IMR-90 (cell line): ENCODE measurements at regions not wholly inside any gene's neighbourhood (a gene's known extent, or its start where the extent isn't known, plus 50 kb on each side); places are given as distances from the start of the nearest gene placed in this dataset.

ENCODE experiments used
- ATAC-seq: fragments of 200-7000 bp; cut with Tn5 transposase; 2 replicates; pipeline ENCODE4 v1.9.1; 2020; ENCODE audit warnings: low read depth, mild to moderate bottlenecking, moderate library complexity
- BruUV-seq: library from RNA; stranded (reverse); fragments of 400-500 nt; replicated peaks from 2 replicates; lab custom pipeline; 2021; lab: Mats Ljungman, UMichigan
- CTCF ChIA-PET: fragments of 300-600 bp; formaldehyde crosslinking; extraction: SDS; loops from one replicate; lab custom pipeline; 2021; ENCODE audit warnings: antibody characterized with exemption; lab: Yijun Ruan, JAX
- POLR2A ChIA-PET: fragments of 300-600 bp; sonication (Branson Sonifier 250); formaldehyde crosslinking; loops from one replicate; lab custom pipeline; 2022; ENCODE audit warnings: antibody characterized with exemption; ENCODE audit not compliant: unreplicated experiment; lab: Charles Lee
- DNase-seq: peaks from one replicate; pipeline ENCODE4 v3.0.0; 2013
- H2AFZ ChIP-seq: replicated peaks from 2 replicates; pipeline ENCODE3; 2013; ENCODE audit warnings: low read length, mild to moderate bottlenecking; ENCODE audit not compliant: poor library complexity
- H2AK5ac ChIP-seq: 2 replicates; pipeline ENCODE4 v1.6.1; 2013; ENCODE audit warnings: low read depth, low read length, inconsistent platforms
- H2AK9ac ChIP-seq: replicated peaks from 2 replicates; pipeline ENCODE3; 2013; ENCODE audit warnings: mild to moderate bottlenecking, low read depth, low read length, moderate library complexity; ENCODE audit not compliant: poor library complexity
- H2BK120ac ChIP-seq: 2 replicates; pipeline ENCODE4 v1.6.1; 2013; ENCODE audit warnings: low read depth, low read length, inconsistent platforms
- H2BK15ac ChIP-seq: 3 replicates; pipeline ENCODE4 v1.6.1; 2013; ENCODE audit warnings: low read depth, low read length, inconsistent platforms
- H2BK20ac ChIP-seq: 2 replicates; pipeline ENCODE4 v1.6.1; 2013; ENCODE audit warnings: low read depth, mild to moderate bottlenecking, inconsistent platforms, low read length, moderate library complexity
- H2BK5ac ChIP-seq: 2 replicates; pipeline ENCODE4 v1.6.1; 2013; ENCODE audit warnings: mild to moderate bottlenecking, low read depth, low read length, inconsistent platforms; ENCODE audit not compliant: poor library complexity, severe bottlenecking
- H3K14ac ChIP-seq: replicated peaks from 2 replicates; pipeline ENCODE4 v1.6.1; 2013; ENCODE audit warnings: low read depth, low read length, inconsistent platforms
- H3K18ac ChIP-seq: 2 replicates; pipeline ENCODE4 v1.6.1; 2013; ENCODE audit warnings: low read depth, low read length, control low read depth
- H3K23ac ChIP-seq: 2 replicates; pipeline ENCODE4 v1.6.1; 2013; ENCODE audit warnings: low read depth, low read length, inconsistent platforms
- H3K27ac ChIP-seq: 2 replicates; pipeline ENCODE4 v1.5.1; 2013; ENCODE audit warnings: mild to moderate bottlenecking, control low read depth, low read length; ENCODE audit not compliant: insufficient read depth
- H3K27me3 ChIP-seq: 2 replicates; pipeline ENCODE4 v1.6.1; 2013; ENCODE audit warnings: low read length; ENCODE audit not compliant: control insufficient read depth, insufficient read depth
- H3K36me3 ChIP-seq: 2 replicates; pipeline ENCODE4 v1.6.1; 2013; ENCODE audit warnings: low read length, mixed read lengths; ENCODE audit not compliant: control insufficient read depth, insufficient read depth
- H3K4ac ChIP-seq: 2 replicates; pipeline ENCODE4 v1.6.1; 2013; ENCODE audit warnings: low read depth, low read length, inconsistent platforms
- H3K4me1 ChIP-seq: 2 replicates; pipeline ENCODE4 v1.6.1; 2013; ENCODE audit warnings: low read length, mixed read lengths; ENCODE audit not compliant: control insufficient read depth, insufficient read depth
- H3K4me2 ChIP-seq: 2 replicates; pipeline ENCODE4 v1.6.1; 2013; ENCODE audit warnings: low read depth, mild to moderate bottlenecking, control low read depth, low read length, moderate library complexity
- H3K4me3 ChIP-seq: 2 replicates; pipeline ENCODE4 v1.5.1; 2013; ENCODE audit warnings: low read depth, mild to moderate bottlenecking, control low read depth, low read length, moderate library complexity; ENCODE audit not compliant: insufficient read depth
- H3K56ac ChIP-seq: 2 replicates; pipeline ENCODE4 v1.6.1; 2013; ENCODE audit warnings: low read length, inconsistent platforms; ENCODE audit not compliant: insufficient read depth; ENCODE audit errors: extremely low read depth
- H3K79me1 ChIP-seq, 2 experiments: 2 replicates each; pipeline ENCODE4 v1.6.1; 2013; ENCODE audit warnings: low read length in 2 of 2, inconsistent platforms in 1 of 2, low read depth in 1 of 2
- H3K9ac ChIP-seq: 2 replicates; pipeline ENCODE4 v1.6.1; 2013; ENCODE audit warnings: low read depth, low read length, control low read depth
- H3K9me1 ChIP-seq: 2 replicates; pipeline ENCODE4 v1.6.1; 2013; ENCODE audit warnings: low read length, inconsistent platforms; ENCODE audit not compliant: insufficient read depth
- H3K9me3 ChIP-seq: 2 replicates; pipeline ENCODE4 v1.6.1; 2013; ENCODE audit warnings: low read length; ENCODE audit not compliant: control insufficient read depth, insufficient read depth
- H4K20me1 ChIP-seq: 2 replicates; pipeline ENCODE4 v1.6.1; 2013; ENCODE audit warnings: low read length, inconsistent platforms; ENCODE audit not compliant: insufficient read depth
- H4K5ac ChIP-seq: 2 replicates; pipeline ENCODE4 v1.6.1; 2013; ENCODE audit warnings: mild to moderate bottlenecking, low read depth, low read length, control low read depth
- H4K8ac ChIP-seq, 2 experiments: 2 replicates each; pipeline ENCODE4 v1.6.1; 2013; ENCODE audit warnings: low read depth in 2 of 2, low read length in 2 of 2, control low read depth in 1 of 2, inconsistent platforms in 1 of 2
- H4K91ac ChIP-seq: 2 replicates; pipeline ENCODE4 v1.6.1; 2013; ENCODE audit warnings: low read depth, low read length, inconsistent platforms; ENCODE audit not compliant: insufficient read depth
- BHLHE40 ChIP-seq: fragments of 150-350 bp; IDR thresholded peaks from 2 replicates; pipeline ENCODE4 v1.6.1; 2016; ENCODE audit warnings: mild to moderate bottlenecking, low read depth, low read length
- CEBPB ChIP-seq: IDR thresholded peaks from 2 replicates; pipeline ENCODE4 v1.6.1; 2012; ENCODE audit warnings: low read depth, low read length, improper control_type of control experiment
- CHD1 ChIP-seq: IDR thresholded peaks from 2 replicates; pipeline ENCODE4 v1.6.1; 2012; ENCODE audit warnings: low read depth, low read length, improper control_type of control experiment
- ELK1 ChIP-seq: fragments of 150-350 bp; IDR thresholded peaks from 2 replicates; pipeline ENCODE4 v1.6.1; 2016; ENCODE audit warnings: low read depth, mild to moderate bottlenecking, low read length, moderate library complexity, borderline replicate concordance
- FOS ChIP-seq: fragments of 150-350 bp; IDR thresholded peaks from 2 replicates; pipeline ENCODE4 v1.6.1; 2016; ENCODE audit warnings: low read depth, low read length
- MAFK ChIP-seq: IDR thresholded peaks from 2 replicates; pipeline ENCODE4 v1.6.1; 2012; ENCODE audit warnings: low read depth, low read length, improper control_type of control experiment
- MAZ ChIP-seq: IDR thresholded peaks from 2 replicates; pipeline ENCODE4 v1.6.1; 2012; ENCODE audit warnings: low read depth, mild to moderate bottlenecking, low read length, improper control_type of control experiment, moderate library complexity, borderline replicate concordance
- MXI1 ChIP-seq: IDR thresholded peaks from 2 replicates; pipeline ENCODE4 v1.6.1; 2012; ENCODE audit warnings: low read depth, mild to moderate bottlenecking, low read length, moderate library complexity, borderline replicate concordance
- NFE2L2 ChIP-seq: fragments of 150-350 bp; IDR thresholded peaks from 2 replicates; pipeline ENCODE4 v1.6.1; 2016; ENCODE audit warnings: low read depth, mild to moderate bottlenecking, low read length
- POLR2A ChIP-seq: IDR thresholded peaks from 2 replicates; pipeline ENCODE4 v1.6.1; 2012; ENCODE audit warnings: mild to moderate bottlenecking, low read depth, low read length
- RAD21 ChIP-seq: IDR thresholded peaks from 2 replicates; pipeline ENCODE4 v1.6.1; 2012; ENCODE audit warnings: low read length, improper control_type of control experiment
- RCOR1 ChIP-seq: IDR thresholded peaks from 2 replicates; pipeline ENCODE4 v1.6.1; 2012; ENCODE audit warnings: mild to moderate bottlenecking, low read length, improper control_type of control experiment; ENCODE audit not compliant: insufficient replicate concordance
- RFX5 ChIP-seq: IDR thresholded peaks from 2 replicates; pipeline ENCODE4 v1.8.0; 2012; ENCODE audit warnings: low read depth, mild to moderate bottlenecking, low read length, moderate library complexity
- SMC3 ChIP-seq: fragments of 150-350 bp; IDR thresholded peaks from 2 replicates; pipeline ENCODE4 v1.6.1; 2016; ENCODE audit warnings: low read depth, mild to moderate bottlenecking, antibody characterized with exemption, low read length, moderate library complexity
- WGBS, 2 experiments: methylation state at CpG; one replicate each; pipeline versions ENCODE4 v1.1.5 to v1.1.7; 2013; ENCODE audit warnings: missing lambda C conversion rate in 2 of 2; ENCODE audit not compliant: insufficient read length in 1 of 2; ENCODE audit errors: extremely low coverage in 2 of 2; 5-methylcytosine and 5-hydroxymethylcytosine counted together
- dilution Hi-C: fragments of 300-500 bp; cut with HindIII; formaldehyde crosslinking; loops from one replicate; pipeline ENCODE4 v1.14.3; 2018; ENCODE audit warnings: low sequenced_read_pairs; ENCODE audit not compliant: unreplicated experiment
- in situ Hi-C: fragments of 300-500 bp; cut with MboI; formaldehyde crosslinking; loops from 3 replicates; pipeline ENCODE4 v1.14.3; 2019; ENCODE audit warnings: low sequenced_read_pairs, inconsistent platforms, mixed read lengths
- intact Hi-C: fragments of 100-400 bp; cut with micrococcal nuclease; formaldehyde crosslinking; loops from 2 replicates; pipeline ENCODE4 v1.10.0; 2022
- TF ChIP-seq, protein P1 (sequence below): conservative IDR thresholded peaks from 2 replicates; pipeline ENCODE4 v1.5.1; 2012; ENCODE audit warnings: mild to moderate bottlenecking, low read depth, low read length, improper control_type of control experiment
- TF ChIP-seq, protein P2 (sequence below): fragments of 150-350 bp; IDR thresholded peaks from 2 replicates; pipeline ENCODE4 v1.6.1; 2017; ENCODE audit warnings: mild to moderate bottlenecking, antibody characterized with exemption, low read length, low read depth

DNA sequence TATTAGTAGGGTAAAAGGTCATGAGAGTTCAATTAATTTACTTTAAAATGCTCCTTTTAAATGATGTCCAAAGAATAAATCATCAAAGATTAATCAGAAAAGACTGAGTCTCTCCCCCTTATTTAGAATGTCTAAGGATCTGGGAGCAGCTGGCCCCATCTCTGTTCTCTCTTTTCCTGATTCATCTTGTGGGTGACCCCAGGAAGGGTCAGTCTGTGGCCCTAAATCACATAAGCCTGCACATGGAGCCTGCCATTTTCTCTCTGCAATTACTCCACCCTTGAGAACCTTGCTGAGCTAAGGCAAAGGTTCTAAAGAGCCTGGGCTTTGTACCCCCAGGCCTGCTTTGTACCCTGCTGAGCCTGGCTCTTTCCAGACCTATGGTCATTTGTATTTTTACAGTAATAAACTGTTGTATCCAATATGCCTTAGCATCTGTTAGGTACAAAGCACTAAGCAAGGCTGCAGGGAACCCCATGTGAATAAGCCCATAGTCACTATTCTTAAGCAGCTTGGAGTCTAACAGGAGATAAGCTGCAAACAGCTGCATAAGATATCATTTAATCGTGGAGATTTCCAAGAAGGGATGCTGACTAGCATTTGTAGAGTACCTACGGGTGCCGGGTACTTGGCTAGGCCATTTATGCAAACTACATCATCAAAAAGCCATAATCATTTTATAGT, 431.0 kb upstream of the MARCKS start:
- Histone ChIP-seq H3K9me3 (no peaks in the 10 kb centered on the region), H3K4me2 (no peak overlapping the region), H3K27ac (no peak overlapping the region), H3K4me1 (no peaks in the 10 kb centered on the region), H2AK5ac (no peak overlapping the region), H2BK20ac (no peak overlapping the region), H3K9me1 (peaks cover 2% of the 10 kb centered on the region; the same call in 1 of the 2 replicates), H3K23ac (no peak overlapping the region), H4K5ac (no peak overlapping the region), H2BK15ac (no peak overlapping the region), H3K27me3 (no peaks in the 10 kb centered on the region), H2AK9ac (no peak overlapping the region), H2BK120ac (no peak overlapping the region), H4K91ac (no peak overlapping the region), H4K20me1 (no peaks in the 10 kb centered on the region), H3K4ac (no peak overlapping the region), H3K56ac (no peak overlapping the region), H2BK5ac (no peak overlapping the region), H3K18ac (no peak overlapping the region), H2AFZ (no peak overlapping the region), H4K8ac (no peak overlapping the region), H3K4me3 (no peak overlapping the region), H3K36me3 (no peaks in the 10 kb centered on the region), H3K79me1 (no peaks in the 10 kb centered on the region), H3K9ac (no peak overlapping the region), H3K14ac (0 out of 2 replicates have a peak overlapping the region, but pooled peaks have one; percentile 21)
- ATAC-seq: no peak
- no TSS peak for BruUV-seq
- DNase-seq: no peak
- in situ Hi-C loops (no loop called here), intact Hi-C loops (no loop called here), dilution Hi-C loops (no loop called here)
- ChIA-PET POLR2A (interaction anchor here (0.6 kb wide), 1 partner anchor 429 kb away, joined by 4 read pairs; no protein-coding TSS in a partner anchor), CTCF (interaction anchor here (0.8 kb wide), 1 partner anchor 29 kb away, joined by 3 read pairs; no protein-coding TSS in a partner anchor)
- WGBS, 2 experiments: no CpG with 5 or more reads among the region's 3 CpGs
- TF ChIP-seq MAZ (no peak), RFX5 (no peak), FOS (no peak), MAFK (no peak), RCOR1 (no peak), POLR2A (no peak), BHLHE40 (no peak), ELK1 (no peak), MXI1 (no peak), SMC3 (no peak), RAD21 (no peak), NFE2L2 (no peak), CEBPB (no peak), CHD1 (no peak)
- TF ChIP-seq, protein P1, sequence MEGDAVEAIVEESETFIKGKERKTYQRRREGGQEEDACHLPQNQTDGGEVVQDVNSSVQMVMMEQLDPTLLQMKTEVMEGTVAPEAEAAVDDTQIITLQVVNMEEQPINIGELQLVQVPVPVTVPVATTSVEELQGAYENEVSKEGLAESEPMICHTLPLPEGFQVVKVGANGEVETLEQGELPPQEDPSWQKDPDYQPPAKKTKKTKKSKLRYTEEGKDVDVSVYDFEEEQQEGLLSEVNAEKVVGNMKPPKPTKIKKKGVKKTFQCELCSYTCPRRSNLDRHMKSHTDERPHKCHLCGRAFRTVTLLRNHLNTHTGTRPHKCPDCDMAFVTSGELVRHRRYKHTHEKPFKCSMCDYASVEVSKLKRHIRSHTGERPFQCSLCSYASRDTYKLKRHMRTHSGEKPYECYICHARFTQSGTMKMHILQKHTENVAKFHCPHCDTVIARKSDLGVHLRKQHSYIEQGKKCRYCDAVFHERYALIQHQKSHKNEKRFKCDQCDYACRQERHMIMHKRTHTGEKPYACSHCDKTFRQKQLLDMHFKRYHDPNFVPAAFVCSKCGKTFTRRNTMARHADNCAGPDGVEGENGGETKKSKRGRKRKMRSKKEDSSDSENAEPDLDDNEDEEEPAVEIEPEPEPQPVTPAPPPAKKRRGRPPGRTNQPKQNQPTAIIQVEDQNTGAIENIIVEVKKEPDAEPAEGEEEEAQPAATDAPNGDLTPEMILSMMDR: no peak
- TF ChIP-seq, protein P2, sequence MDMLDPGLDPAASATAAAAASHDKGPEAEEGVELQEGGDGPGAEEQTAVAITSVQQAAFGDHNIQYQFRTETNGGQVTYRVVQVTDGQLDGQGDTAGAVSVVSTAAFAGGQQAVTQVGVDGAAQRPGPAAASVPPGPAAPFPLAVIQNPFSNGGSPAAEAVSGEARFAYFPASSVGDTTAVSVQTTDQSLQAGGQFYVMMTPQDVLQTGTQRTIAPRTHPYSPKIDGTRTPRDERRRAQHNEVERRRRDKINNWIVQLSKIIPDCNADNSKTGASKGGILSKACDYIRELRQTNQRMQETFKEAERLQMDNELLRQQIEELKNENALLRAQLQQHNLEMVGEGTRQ: no peak
